Lower lobe of right lung (tissue), 2 donors: ENCODE measurements at regions not wholly inside any gene's neighbourhood (a gene's known extent, or its start where the extent isn't known, plus 50 kb on each side); places are given as distances from the start of the nearest gene placed in this dataset.

Experiments
- ATAC-seq, 2 donors: fragments of 200-7000 bp; cut with Tn5 transposase; one replicate each; pipeline ENCODE4 v1.9.1; 2020 to 2022; ENCODE audit warnings: mild to moderate bottlenecking in 2 of 2, moderate library complexity in 2 of 2
- DNase-seq: peaks from one replicate; pipeline ENCODE4 v3.0.0-alpha.2; 2020
- H3K27ac ChIP-seq: fragments of 200-600 bp; one replicate; pipeline ENCODE4 v1.8.0; 2022
- H3K27me3 ChIP-seq: fragments of 200-600 bp; one replicate; pipeline ENCODE4 v1.8.0; 2022; ENCODE audit warnings: low read depth
- H3K36me3 ChIP-seq: fragments of 200-600 bp; one replicate; pipeline ENCODE4 v1.8.0; 2022; ENCODE audit warnings: mild to moderate bottlenecking
- H3K4me1 ChIP-seq: fragments of 200-600 bp; one replicate; pipeline ENCODE4 v1.8.0; 2022
- H3K4me3 ChIP-seq: fragments of 200-600 bp; one replicate; pipeline ENCODE4 v1.8.0; 2022; ENCODE audit warnings: mild to moderate bottlenecking
- H3K9me3 ChIP-seq: fragments of 200-600 bp; one replicate; pipeline ENCODE4 v1.8.0; 2022
- CTCF ChIP-seq: fragments of 200-600 bp; IDR thresholded peaks from one replicate; pipeline ENCODE4 v1.8.0; 2022; ENCODE audit warnings: antibody characterized with exemption, mild to moderate bottlenecking
- intact Hi-C: fragments of 100-400 bp; cut with DNase I; formaldehyde crosslinking; loops from one replicate; pipeline ENCODE4 v1.11.0; 2022
- donor health status: DM: no; HTN: yes; CAD: no; lungs with severe emphysema.

GRCh38 chr2:201977651-201978050, 56.0 kb upstream of the FZD7 start:
- TF ChIP-seq CTCF: no peak
- ATAC-seq (no peak), DNase-seq (no peak)
- Histone ChIP-seq H3K4me1 (no peaks in the 10 kb centered on the region), H3K27me3 (no peaks in the 10 kb centered on the region), H3K36me3 (no peaks in the 10 kb centered on the region), H3K9me3 (no peaks in the 10 kb centered on the region), H3K27ac (no peak overlapping the region), H3K4me3 (no peak overlapping the region)
- intact Hi-C loops: no loop called here

GRCh38 chr2:201978333-201978732, 55.3 kb upstream of the FZD7 start:
- no peak for TF ChIP-seq CTCF
- Histone ChIP-seq H3K27me3 (no peaks in the 10 kb centered on the region), H3K4me1 (no peaks in the 10 kb centered on the region), H3K36me3 (no peaks in the 10 kb centered on the region), H3K9me3 (no peaks in the 10 kb centered on the region), H3K27ac (no peak overlapping the region), H3K4me3 (no peak overlapping the region)
- ATAC-seq (no peak), DNase-seq (no peak)
- intact Hi-C loops: no loop called here

- no peak overlapping the region for H3K4me3 ChIP-seq
- no peaks in the 10 kb centered on the region for H3K4me1 ChIP-seq
- DNase-seq (no peak), ATAC-seq (no peak)
- H3K9me3 ChIP-seq: no peaks in the 10 kb centered on the region
- no peak for TF ChIP-seq CTCF
- no peaks in the 10 kb centered on the region for H3K27me3 ChIP-seq
- no peaks in the 10 kb centered on the region for H3K36me3 ChIP-seq
- H3K27ac ChIP-seq: no peak overlapping the region
- intact Hi-C loops: no loop called here
Observed at GRCh38 chr2:201978986-201979385, 54.7 kb upstream of the FZD7 start.

- TF ChIP-seq CTCF: no peak
- H3K9me3 ChIP-seq: no peaks in the 10 kb centered on the region
- no peak for DNase-seq
- no peak overlapping the region for H3K4me3 ChIP-seq
- H3K27ac ChIP-seq: no peak overlapping the region
- H3K4me1 ChIP-seq: no peaks in the 10 kb centered on the region
- no peaks in the 10 kb centered on the region for H3K36me3 ChIP-seq
- intact Hi-C loops: no loop called here
- no peak for ATAC-seq
- no peaks in the 10 kb centered on the region for H3K27me3 ChIP-seq
Observed at GRCh38 chr2:201980389-201980821, 53.2 kb upstream of the FZD7 start.

- DNase-seq (no peak), ATAC-seq (no peak)
- Histone ChIP-seq H3K4me3 (no peak overlapping the region), H3K4me1 (no peaks in the 10 kb centered on the region), H3K36me3 (no peaks in the 10 kb centered on the region), H3K9me3 (no peaks in the 10 kb centered on the region), H3K27ac (no peak overlapping the region), H3K27me3 (no peaks in the 10 kb centered on the region)
- intact Hi-C loops: no loop called here
- TF ChIP-seq CTCF: no peak
Observed at GRCh38 chr2:201980946-201981345, 52.7 kb upstream of the FZD7 start.

GRCh38 chr2:201983174-201983573, 50.5 kb upstream of the FZD7 start:
- Histone ChIP-seq H3K27ac (no peak overlapping the region), H3K9me3 (no peaks in the 10 kb centered on the region), H3K36me3 (no peaks in the 10 kb centered on the region), H3K27me3 (no peaks in the 10 kb centered on the region), H3K4me3 (no peak overlapping the region), H3K4me1 (no peaks in the 10 kb centered on the region)
- TF ChIP-seq CTCF: no peak
- ATAC-seq (no peak), DNase-seq (no peak)
- intact Hi-C loops: no loop called here
